BJ (cell line): ENCODE measurements at regions not wholly inside any gene's neighbourhood (a gene's known extent, or its start where the extent isn't known, plus 50 kb on each side); places are given as distances from the start of the nearest gene placed in this dataset.

ENCODE experiments used
- CTCF ChIA-PET: fragments of 350-600 bp; formaldehyde crosslinking; extraction: SDS; loops from one replicate; lab custom pipeline; 2021; ENCODE audit warnings: antibody characterized with exemption, inconsistent platforms; lab: Yijun Ruan, JAX
- POLR2A ChIA-PET: fragments of 300-600 bp; sonication (Branson Sonifier 250); formaldehyde crosslinking; extraction: SDS; loops from one replicate; lab custom pipeline; 2021; ENCODE audit warnings: antibody characterized with exemption; lab: Charles Lee
- DNase-seq: peaks from one replicate; pipeline ENCODE4 v3.0.0-alpha.2; 2011; ENCODE audit warnings: low read depth
- H3K27me3 ChIP-seq: 2 replicates; pipeline ENCODE4 v1.6.0; 2011; ENCODE audit warnings: low read length; ENCODE audit not compliant: control insufficient read depth, insufficient read depth
- H3K36me3 ChIP-seq: 2 replicates; pipeline ENCODE4 v1.5.1; 2011; ENCODE audit warnings: low read length; ENCODE audit not compliant: control insufficient read depth, insufficient read depth
- H3K4me3 ChIP-seq: 2 replicates; pipeline ENCODE4 v1.5.1; 2011; ENCODE audit warnings: low read depth, mild to moderate bottlenecking, control low read depth, low read length
- TF ChIP-seq, protein P1 (sequence below): IDR thresholded peaks from 2 replicates; pipeline ENCODE4 v1.5.1; 2011; ENCODE audit warnings: low read depth, mild to moderate bottlenecking, control low read depth, inconsistent platforms, low read length, moderate library complexity; ENCODE audit not compliant: insufficient read depth

DNA sequence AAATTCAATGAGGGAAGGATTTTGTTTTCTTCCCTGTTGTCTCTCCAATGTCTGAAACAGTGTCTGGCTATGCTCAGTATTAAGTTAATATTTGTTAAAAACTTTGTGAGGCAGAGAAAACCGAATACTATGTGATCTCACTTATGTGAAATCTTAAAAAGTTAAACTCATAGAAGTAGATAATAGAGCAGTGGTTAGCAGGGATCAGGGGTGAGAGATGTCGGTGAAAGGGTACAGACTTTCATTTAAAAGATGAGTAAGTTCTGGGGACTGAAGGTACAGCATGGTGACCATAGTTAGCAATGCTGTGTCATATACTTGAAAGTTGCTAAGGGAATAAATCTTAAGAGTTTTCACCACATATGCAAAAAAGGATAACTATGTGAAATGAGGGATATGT lies 244.6 kb downstream of the AASDHPPT start:
- Histone ChIP-seq H3K36me3 (no peaks in the 10 kb centered on the region), H3K4me3 (no peak overlapping the region), H3K27me3 (no peaks in the 10 kb centered on the region)
- CTCF ChIA-PET, result no interaction called here
- POLR2A ChIA-PET, result no interaction called here
- DNase-seq, result no peak
- TF ChIP-seq, protein P1, sequence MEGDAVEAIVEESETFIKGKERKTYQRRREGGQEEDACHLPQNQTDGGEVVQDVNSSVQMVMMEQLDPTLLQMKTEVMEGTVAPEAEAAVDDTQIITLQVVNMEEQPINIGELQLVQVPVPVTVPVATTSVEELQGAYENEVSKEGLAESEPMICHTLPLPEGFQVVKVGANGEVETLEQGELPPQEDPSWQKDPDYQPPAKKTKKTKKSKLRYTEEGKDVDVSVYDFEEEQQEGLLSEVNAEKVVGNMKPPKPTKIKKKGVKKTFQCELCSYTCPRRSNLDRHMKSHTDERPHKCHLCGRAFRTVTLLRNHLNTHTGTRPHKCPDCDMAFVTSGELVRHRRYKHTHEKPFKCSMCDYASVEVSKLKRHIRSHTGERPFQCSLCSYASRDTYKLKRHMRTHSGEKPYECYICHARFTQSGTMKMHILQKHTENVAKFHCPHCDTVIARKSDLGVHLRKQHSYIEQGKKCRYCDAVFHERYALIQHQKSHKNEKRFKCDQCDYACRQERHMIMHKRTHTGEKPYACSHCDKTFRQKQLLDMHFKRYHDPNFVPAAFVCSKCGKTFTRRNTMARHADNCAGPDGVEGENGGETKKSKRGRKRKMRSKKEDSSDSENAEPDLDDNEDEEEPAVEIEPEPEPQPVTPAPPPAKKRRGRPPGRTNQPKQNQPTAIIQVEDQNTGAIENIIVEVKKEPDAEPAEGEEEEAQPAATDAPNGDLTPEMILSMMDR, result no peak

DNA sequence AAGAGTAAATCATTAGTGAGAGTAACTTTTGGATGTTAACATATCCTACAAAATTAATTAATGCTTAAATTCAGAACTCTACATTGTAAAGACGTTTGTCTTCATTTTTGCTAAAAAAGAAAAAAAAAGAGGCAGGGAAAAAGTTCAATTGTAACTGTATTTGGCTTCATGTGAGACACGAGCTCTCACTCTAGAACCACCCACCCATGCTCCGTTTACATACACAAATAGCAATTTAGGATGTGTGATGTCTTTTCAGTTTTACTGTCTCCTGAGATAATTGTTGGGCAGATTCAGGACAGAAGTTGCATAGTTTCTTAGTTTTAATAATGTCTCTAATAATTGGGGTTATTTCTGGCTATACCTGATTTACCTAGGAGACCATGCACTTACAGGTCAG lies 248.6 kb downstream of the AASDHPPT start:
- DNase-seq, result no peak
- ChIA-PET POLR2A (no interaction called here), CTCF (interaction anchor here (2.9 kb wide), 1 partner anchor 259 kb away, joined by 18 read pairs; no protein-coding TSS in a partner anchor)
- TF ChIP-seq, protein P1, result no peak
- no peak overlapping the region for H3K4me3 ChIP-seq
- no peaks in the 10 kb centered on the region for H3K36me3 ChIP-seq
- no peaks in the 10 kb centered on the region for H3K27me3 ChIP-seq

DNA sequence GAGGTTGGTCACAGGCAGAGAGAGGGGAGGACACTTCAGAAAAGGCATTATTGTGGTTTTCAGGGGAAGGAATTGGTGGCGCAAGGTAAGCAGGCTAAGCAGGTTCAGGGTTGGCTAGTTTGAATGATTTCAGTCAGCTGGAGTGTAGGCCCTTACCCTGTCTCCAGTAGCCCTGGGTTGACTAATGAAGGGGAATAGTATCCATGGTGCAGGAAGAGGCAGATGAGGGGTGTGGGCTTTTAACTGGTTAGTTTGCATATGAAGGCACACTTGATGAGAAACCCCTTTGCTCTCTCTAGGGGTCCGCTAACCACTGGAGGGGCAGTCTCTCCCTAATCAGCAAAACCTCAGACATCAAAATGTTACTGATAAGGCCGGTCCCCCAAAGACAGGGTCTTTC lies 249.7 kb downstream of the AASDHPPT start:
- no peak for DNase-seq
- ChIA-PET CTCF (interaction anchor here (0.8 to 1.0 kb wide), 3 partner anchors 8 to 259 kb away, joined by 3 to 6 read pairs (median 4); no protein-coding TSS in a partner anchor), POLR2A (no interaction called here)
- Histone ChIP-seq H3K36me3 (no peaks in the 10 kb centered on the region), H3K4me3 (no peak overlapping the region), H3K27me3 (no peaks in the 10 kb centered on the region)
- TF ChIP-seq, protein P1, result no peak

DNA sequence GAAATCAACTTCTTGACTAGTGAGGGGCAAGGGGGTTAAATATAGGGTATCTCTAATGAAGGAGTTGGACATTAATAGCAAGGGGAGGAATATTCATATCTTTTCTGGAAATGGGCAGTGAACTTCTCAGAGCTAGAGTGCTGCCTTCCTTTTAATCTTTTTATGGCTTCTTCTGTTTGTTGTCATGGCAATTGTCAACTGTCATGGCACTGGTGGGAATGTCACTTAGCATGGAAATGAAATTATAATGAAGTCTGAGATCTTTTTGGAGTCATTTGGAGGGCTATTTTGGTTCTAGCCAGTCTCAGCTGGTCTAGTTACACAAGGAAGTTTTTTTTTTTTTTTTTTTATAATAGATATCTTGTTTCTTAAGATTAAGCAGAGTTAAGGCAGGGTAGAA lies 250.2 kb downstream of the AASDHPPT start:
- ChIA-PET POLR2A (no interaction called here), CTCF (interaction anchor here (0.9 to 1.0 kb wide), 2 partner anchors 9 to 258 kb away, joined by 4 to 6 read pairs; no protein-coding TSS in a partner anchor)
- no peaks in the 10 kb centered on the region for H3K36me3 ChIP-seq

DNA sequence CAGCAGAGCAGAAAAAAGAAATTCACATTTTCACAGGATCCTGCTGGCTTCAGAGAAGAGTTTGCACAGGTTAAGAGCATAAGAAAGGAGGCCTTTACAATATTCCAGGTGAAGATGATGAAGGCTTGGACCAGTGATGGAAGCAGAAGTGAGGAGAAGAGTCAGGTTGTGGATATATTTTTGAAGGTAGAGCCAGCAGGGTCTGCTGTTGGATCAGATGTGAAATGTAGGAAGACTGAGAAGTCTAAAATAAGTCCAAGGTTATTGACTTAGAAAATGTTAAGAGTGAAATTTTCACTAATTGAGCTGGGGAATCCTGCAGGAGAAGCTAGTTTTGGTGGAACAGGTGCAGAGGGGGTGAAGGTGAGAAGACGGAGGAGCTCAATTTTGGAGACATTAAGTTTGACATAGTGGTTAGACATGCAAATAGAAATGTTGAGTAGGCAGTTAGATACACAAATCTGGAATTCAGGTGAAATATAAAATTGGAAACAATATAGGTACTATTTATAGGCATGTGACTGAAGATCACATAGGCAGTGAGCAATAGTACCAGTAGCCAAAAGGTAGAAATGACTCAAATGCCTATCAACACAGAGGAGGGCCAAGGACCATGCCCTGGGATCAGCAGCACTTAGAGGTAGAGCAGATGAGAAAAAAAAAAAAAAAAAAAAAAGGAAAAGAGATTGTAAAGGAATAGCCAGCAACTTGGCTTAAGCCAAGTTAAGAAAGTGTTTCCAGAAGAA lies 252.0 kb downstream of the AASDHPPT start:
- POLR2A ChIA-PET, result no interaction called here
- Histone ChIP-seq H3K4me3 (no peak overlapping the region), H3K36me3 (no peaks in the 10 kb centered on the region), H3K27me3 (no peaks in the 10 kb centered on the region)
- no peak for DNase-seq
- CTCF ChIA-PET, result interaction anchor here (1.1 to 1.4 kb wide), 2 partner anchors 11 to 255 kb away, joined by 3 read pairs; no protein-coding TSS in a partner anchor
- TF ChIP-seq, protein P1, result no peak

More for the DNA sequence above, 250.2 kb downstream of the AASDHPPT start:
- DNase-seq, result no peak
- TF ChIP-seq, protein P1, result no peak
- no peak overlapping the region for H3K4me3 ChIP-seq
- no peaks in the 10 kb centered on the region for H3K27me3 ChIP-seq
